ENCODE measurements at regions not wholly inside any gene's neighbourhood (a gene's known extent, or its start where the extent isn't known, plus 50 kb on each side); places are given as distances from the start of the nearest gene placed in this dataset.

- Histone ChIP-seq H3K9me3 (ENCODE audit: control insufficient read depth in 2 of 2, insufficient read depth in 1 of 2, low read length in 1 of 2) (no peaks in the 10 kb centered on the region), H3K36me3 (ENCODE audit: control insufficient read depth in 2 of 2, insufficient read depth in 2 of 2, low read length in 1 of 2) (no peaks in the 10 kb centered on the region), H3K27ac (ENCODE audit: low read depth in 1 of 2, low read length in 1 of 2) (no peak overlapping the region), H3K4me1 (ENCODE audit: control insufficient read depth in 2 of 2, insufficient read depth in 2 of 2, low read length in 2 of 2) (no peaks in the 10 kb centered on the region), H3K4me3 (ENCODE audit: low read length in 2 of 2) (no peak overlapping the region), H3K27me3 (ENCODE audit: control insufficient read depth in 2 of 2, insufficient read depth in 1 of 2, low read length in 1 of 2) (no peaks in the 10 kb centered on the region)
- no peak for DNase-seq (ENCODE audit: low read depth in 6 of 9, low spot score in 9 of 9)
These were observed 602.7 kb upstream of the CHRM3 start for GRCh38 chr1:238783633-238784032.

- DNase-seq (ENCODE audit: low read depth in 6 of 9, low spot score in 9 of 9): no peak
- H3K36me3 ChIP-seq (ENCODE audit: control insufficient read depth in 2 of 2, insufficient read depth in 2 of 2, low read length in 1 of 2): no peaks in the 10 kb centered on the region
- WGBS: 90% methylated on average over 3 of the region's 3 CpGs
- no peaks in the 10 kb centered on the region for H3K27me3 ChIP-seq (ENCODE audit: control insufficient read depth in 2 of 2, insufficient read depth in 1 of 2, low read length in 1 of 2)
- H3K4me3 ChIP-seq (ENCODE audit: low read length in 2 of 2): no peak overlapping the region
- no peaks in the 10 kb centered on the region for H3K4me1 ChIP-seq (ENCODE audit: control insufficient read depth in 2 of 2, insufficient read depth in 2 of 2, low read length in 2 of 2)
- no peak overlapping the region for H3K27ac ChIP-seq (ENCODE audit: low read depth in 1 of 2, low read length in 1 of 2)
- H3K9me3 ChIP-seq (ENCODE audit: control insufficient read depth in 2 of 2, insufficient read depth in 1 of 2, low read length in 1 of 2): no peaks in the 10 kb centered on the region
These were observed 606.7 kb upstream of the CHRM3 start for GRCh38 chr1:238779716-238780115.

GRCh38 chr1:238778113-238778512 lies 608.3 kb upstream of the CHRM3 start:
- H3K27me3 ChIP-seq (ENCODE audit: control insufficient read depth in 2 of 2, insufficient read depth in 1 of 2, low read length in 1 of 2): no peaks in the 10 kb centered on the region
- no peak overlapping the region for H3K4me3 ChIP-seq (ENCODE audit: low read length in 2 of 2)
- H3K36me3 ChIP-seq (ENCODE audit: control insufficient read depth in 2 of 2, insufficient read depth in 2 of 2, low read length in 1 of 2): no peaks in the 10 kb centered on the region
- DNase-seq (ENCODE audit: low read depth in 6 of 9, low spot score in 9 of 9): no peak
- 94% methylated on average over 1 of the region's 1 CpG for WGBS
- no peaks in the 10 kb centered on the region for H3K4me1 ChIP-seq (ENCODE audit: control insufficient read depth in 2 of 2, insufficient read depth in 2 of 2, low read length in 2 of 2)
- H3K9me3 ChIP-seq (ENCODE audit: control insufficient read depth in 2 of 2, insufficient read depth in 1 of 2, low read length in 1 of 2): no peaks in the 10 kb centered on the region
- no peak overlapping the region for H3K27ac ChIP-seq (ENCODE audit: low read depth in 1 of 2, low read length in 1 of 2)

- no peak overlapping the region for H3K27ac ChIP-seq (ENCODE audit: low read depth in 1 of 2, low read length in 1 of 2)
- no peaks in the 10 kb centered on the region for H3K4me1 ChIP-seq (ENCODE audit: control insufficient read depth in 2 of 2, insufficient read depth in 2 of 2, low read length in 2 of 2)
- no peak overlapping the region for H3K4me3 ChIP-seq (ENCODE audit: low read length in 2 of 2)
- no peak for DNase-seq (ENCODE audit: low read depth in 6 of 9, low spot score in 9 of 9)
- H3K9me3 ChIP-seq (ENCODE audit: control insufficient read depth in 2 of 2, insufficient read depth in 1 of 2, low read length in 1 of 2): no peaks in the 10 kb centered on the region
- H3K36me3 ChIP-seq (ENCODE audit: control insufficient read depth in 2 of 2, insufficient read depth in 2 of 2, low read length in 1 of 2): no peaks in the 10 kb centered on the region
- no peaks in the 10 kb centered on the region for H3K27me3 ChIP-seq (ENCODE audit: control insufficient read depth in 2 of 2, insufficient read depth in 1 of 2, low read length in 1 of 2)
These were observed 608.8 kb upstream of the CHRM3 start for GRCh38 chr1:238777551-238777950.

- Histone ChIP-seq H3K4me1 (ENCODE audit: control insufficient read depth in 2 of 2, insufficient read depth in 2 of 2, low read length in 2 of 2) (no peaks in the 10 kb centered on the region), H3K9me3 (ENCODE audit: control insufficient read depth in 2 of 2, insufficient read depth in 1 of 2, low read length in 1 of 2) (no peaks in the 10 kb centered on the region), H3K4me3 (ENCODE audit: low read length in 2 of 2) (no peak overlapping the region), H3K36me3 (ENCODE audit: control insufficient read depth in 2 of 2, insufficient read depth in 2 of 2, low read length in 1 of 2) (no peaks in the 10 kb centered on the region), H3K27ac (ENCODE audit: low read depth in 1 of 2, low read length in 1 of 2) (no peak overlapping the region), H3K27me3 (ENCODE audit: control insufficient read depth in 2 of 2, insufficient read depth in 1 of 2, low read length in 1 of 2) (no peaks in the 10 kb centered on the region)
- WGBS: 94% methylated on average over 3 of the region's 3 CpGs
- no peak for DNase-seq (ENCODE audit: low read depth in 6 of 9, low spot score in 9 of 9)
These were observed 610.2 kb upstream of the CHRM3 start for GRCh38 chr1:238776126-238776525.

GRCh38 chr1:238772322-238772721 lies 614.0 kb upstream of the CHRM3 start:
- H3K4me3 ChIP-seq (ENCODE audit: low read length in 2 of 2): no peak overlapping the region
- H3K27me3 ChIP-seq (ENCODE audit: control insufficient read depth in 2 of 2, insufficient read depth in 1 of 2, low read length in 1 of 2): no peaks in the 10 kb centered on the region
- no peaks in the 10 kb centered on the region for H3K4me1 ChIP-seq (ENCODE audit: control insufficient read depth in 2 of 2, insufficient read depth in 2 of 2, low read length in 2 of 2)
- no peaks in the 10 kb centered on the region for H3K9me3 ChIP-seq (ENCODE audit: control insufficient read depth in 2 of 2, insufficient read depth in 1 of 2, low read length in 1 of 2)
- no peaks in the 10 kb centered on the region for H3K36me3 ChIP-seq (ENCODE audit: control insufficient read depth in 2 of 2, insufficient read depth in 2 of 2, low read length in 1 of 2)
- DNase-seq (ENCODE audit: low read depth in 6 of 9, low spot score in 9 of 9): no peak
- WGBS: 95% methylated on average over 2 of the region's 2 CpGs
- H3K27ac ChIP-seq (ENCODE audit: low read depth in 1 of 2, low read length in 1 of 2): no peak overlapping the region

GRCh38 chr1:238767321-238767720 lies 619.0 kb upstream of the CHRM3 start:
- Histone ChIP-seq H3K36me3 (ENCODE audit: control insufficient read depth in 2 of 2, insufficient read depth in 2 of 2, low read length in 1 of 2) (no peaks in the 10 kb centered on the region), H3K4me1 (ENCODE audit: control insufficient read depth in 2 of 2, insufficient read depth in 2 of 2, low read length in 2 of 2) (no peaks in the 10 kb centered on the region), H3K4me3 (ENCODE audit: low read length in 2 of 2) (no peak overlapping the region), H3K27ac (ENCODE audit: low read depth in 1 of 2, low read length in 1 of 2) (no peak overlapping the region), H3K27me3 (ENCODE audit: control insufficient read depth in 2 of 2, insufficient read depth in 1 of 2, low read length in 1 of 2) (no peaks in the 10 kb centered on the region), H3K9me3 (ENCODE audit: control insufficient read depth in 2 of 2, insufficient read depth in 1 of 2, low read length in 1 of 2) (no peaks in the 10 kb centered on the region)
- DNase-seq (ENCODE audit: low read depth in 6 of 9, low spot score in 9 of 9): no peak
- 95% methylated on average over 2 of the region's 2 CpGs for WGBS

GRCh38 chr1:238764779-238765178 lies 621.6 kb upstream of the CHRM3 start:
- Histone ChIP-seq H3K4me1 (ENCODE audit: control insufficient read depth in 2 of 2, insufficient read depth in 2 of 2, low read length in 2 of 2) (no peaks in the 10 kb centered on the region), H3K4me3 (ENCODE audit: low read length in 2 of 2) (no peak overlapping the region), H3K9me3 (ENCODE audit: control insufficient read depth in 2 of 2, insufficient read depth in 1 of 2, low read length in 1 of 2) (no peaks in the 10 kb centered on the region), H3K27me3 (ENCODE audit: control insufficient read depth in 2 of 2, insufficient read depth in 1 of 2, low read length in 1 of 2) (no peaks in the 10 kb centered on the region), H3K27ac (ENCODE audit: low read depth in 1 of 2, low read length in 1 of 2) (no peak overlapping the region), H3K36me3 (ENCODE audit: control insufficient read depth in 2 of 2, insufficient read depth in 2 of 2, low read length in 1 of 2) (no peaks in the 10 kb centered on the region)
- WGBS: 89% methylated on average over 2 of the region's 2 CpGs
- no peak for DNase-seq (ENCODE audit: low read depth in 6 of 9, low spot score in 9 of 9)

- WGBS: 91% methylated on average over 3 of the region's 3 CpGs
- no peak overlapping the region for H3K27ac ChIP-seq (ENCODE audit: low read depth in 1 of 2, low read length in 1 of 2)
These were observed 633.1 kb upstream of the CHRM3 start for GRCh38 chr1:238753252-238753651.

GRCh38 chr1:238752327-238752726 lies 634.0 kb upstream of the CHRM3 start:
- DNase-seq (ENCODE audit: low read depth in 6 of 9, low spot score in 9 of 9): no peak
- Histone ChIP-seq H3K27me3 (ENCODE audit: control insufficient read depth in 2 of 2, insufficient read depth in 1 of 2, low read length in 1 of 2) (no peaks in the 10 kb centered on the region), H3K4me3 (ENCODE audit: low read length in 2 of 2) (no peak overlapping the region), H3K9me3 (ENCODE audit: control insufficient read depth in 2 of 2, insufficient read depth in 1 of 2, low read length in 1 of 2) (peaks cover 0 to 5% of the 10 kb centered on the region in 2 donors), H3K4me1 (ENCODE audit: control insufficient read depth in 2 of 2, insufficient read depth in 2 of 2, low read length in 2 of 2) (no peaks in the 10 kb centered on the region), H3K27ac (ENCODE audit: low read depth in 1 of 2, low read length in 1 of 2) (no peak overlapping the region), H3K36me3 (ENCODE audit: control insufficient read depth in 2 of 2, insufficient read depth in 2 of 2, low read length in 1 of 2) (no peaks in the 10 kb centered on the region)
- 94% methylated on average over 3 of the region's 3 CpGs for WGBS

More at GRCh38 chr1:238753252-238753651, 633.1 kb upstream of the CHRM3 start:
- Histone ChIP-seq H3K27me3 (ENCODE audit: control insufficient read depth in 2 of 2, insufficient read depth in 1 of 2, low read length in 1 of 2) (no peaks in the 10 kb centered on the region), H3K36me3 (ENCODE audit: control insufficient read depth in 2 of 2, insufficient read depth in 2 of 2, low read length in 1 of 2) (no peaks in the 10 kb centered on the region), H3K4me1 (ENCODE audit: control insufficient read depth in 2 of 2, insufficient read depth in 2 of 2, low read length in 2 of 2) (no peaks in the 10 kb centered on the region), H3K9me3 (ENCODE audit: control insufficient read depth in 2 of 2, insufficient read depth in 1 of 2, low read length in 1 of 2) (peaks cover 0 to 5% of the 10 kb centered on the region in 2 donors), H3K4me3 (ENCODE audit: low read length in 2 of 2) (no peak overlapping the region)
- no peak for DNase-seq (ENCODE audit: low read depth in 6 of 9, low spot score in 9 of 9)

All from thymus (tissue), 11 donors.